ENCODE measurements at regions not wholly inside any gene's neighbourhood (a gene's known extent, or its start where the extent isn't known, plus 50 kb on each side); places are given as distances from the start of the nearest gene placed in this dataset.

DNA sequence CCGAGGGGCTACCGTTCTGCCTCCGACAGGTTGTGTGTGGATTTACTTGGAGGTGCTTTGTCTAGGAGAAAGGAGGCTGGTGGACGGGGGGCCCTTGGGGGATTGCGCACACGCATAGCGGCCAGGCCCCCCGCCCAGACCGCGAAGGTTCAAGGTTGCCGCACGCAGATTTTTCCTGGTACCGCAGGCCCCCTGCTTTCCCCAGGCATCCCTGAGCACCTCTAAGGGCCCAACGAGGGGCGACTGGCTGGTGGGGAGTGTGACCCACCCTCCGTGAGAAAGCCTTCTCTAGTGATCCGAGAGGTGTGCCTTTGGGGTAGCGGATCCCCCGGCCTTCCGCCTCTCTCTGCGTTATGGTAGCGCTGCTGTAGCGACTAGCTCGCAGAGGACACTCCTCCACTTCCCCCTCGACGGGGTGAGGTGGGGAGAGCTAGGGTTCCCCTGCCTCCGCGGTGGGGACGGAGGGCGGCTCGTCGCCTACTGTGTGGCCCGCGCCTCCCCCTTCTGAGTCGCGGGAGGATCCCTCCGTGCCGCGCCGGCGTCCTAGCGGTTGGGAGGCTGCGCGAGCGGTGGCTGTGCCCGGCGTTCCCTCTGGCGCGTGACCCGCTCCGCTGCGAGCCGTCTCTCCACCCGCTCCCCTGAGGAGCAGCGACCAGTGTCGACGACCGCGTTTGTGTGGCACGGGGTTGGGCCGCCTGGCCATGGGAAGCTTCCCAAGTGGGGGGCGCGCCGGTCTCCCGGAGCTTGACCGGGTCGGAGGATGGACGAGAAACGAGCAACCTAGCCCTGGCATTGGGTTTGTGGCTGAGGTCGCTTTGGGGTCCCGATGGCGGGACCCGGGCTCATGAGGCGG is 3900.0 kb upstream of the OR11H1 start:
- POLR2A ChIA-PET, result no interaction called here
- FAIRE-seq (no peak), DNase-seq (ENCODE audit: low read depth in 1 of 2, low spot score in 1 of 2) (no peak), ATAC-seq (no peak)
- CTCF ChIA-PET, result no interaction called here
- Histone ChIP-seq H3K27ac (no peak overlapping the region), H3K4me2 (no peak overlapping the region), H3K4me3 (no peak overlapping the region), H3K9me3 (peaks cover 14% of the 10 kb centered on the region; the same call in 1 of the 3 replicates), H3K4me1 (no peaks in the 10 kb centered on the region)
- no peak for TF ChIP-seq HOXA7 (CRISPR knock-in tag; IDR thresholded peaks at IDR 0.05)
- TF ChIP-seq FOSL2 (IDR thresholded peaks at IDR 0.05), result no peak
- no peak for TF ChIP-seq FOSL2 (CRISPR knock-in tag; IDR thresholded peaks at IDR 0.05)
- no peak for TF ChIP-seq ZSCAN20 (CRISPR knock-in tag; IDR thresholded peaks at IDR 0.05)
- no peak for TF ChIP-seq FOSB (CRISPR knock-in tag; IDR thresholded peaks at IDR 0.05)
- WGBS (ENCODE audit: missing lambda C conversion rate), result 80% methylated on average over 74 of the region's 74 CpGs

DNA sequence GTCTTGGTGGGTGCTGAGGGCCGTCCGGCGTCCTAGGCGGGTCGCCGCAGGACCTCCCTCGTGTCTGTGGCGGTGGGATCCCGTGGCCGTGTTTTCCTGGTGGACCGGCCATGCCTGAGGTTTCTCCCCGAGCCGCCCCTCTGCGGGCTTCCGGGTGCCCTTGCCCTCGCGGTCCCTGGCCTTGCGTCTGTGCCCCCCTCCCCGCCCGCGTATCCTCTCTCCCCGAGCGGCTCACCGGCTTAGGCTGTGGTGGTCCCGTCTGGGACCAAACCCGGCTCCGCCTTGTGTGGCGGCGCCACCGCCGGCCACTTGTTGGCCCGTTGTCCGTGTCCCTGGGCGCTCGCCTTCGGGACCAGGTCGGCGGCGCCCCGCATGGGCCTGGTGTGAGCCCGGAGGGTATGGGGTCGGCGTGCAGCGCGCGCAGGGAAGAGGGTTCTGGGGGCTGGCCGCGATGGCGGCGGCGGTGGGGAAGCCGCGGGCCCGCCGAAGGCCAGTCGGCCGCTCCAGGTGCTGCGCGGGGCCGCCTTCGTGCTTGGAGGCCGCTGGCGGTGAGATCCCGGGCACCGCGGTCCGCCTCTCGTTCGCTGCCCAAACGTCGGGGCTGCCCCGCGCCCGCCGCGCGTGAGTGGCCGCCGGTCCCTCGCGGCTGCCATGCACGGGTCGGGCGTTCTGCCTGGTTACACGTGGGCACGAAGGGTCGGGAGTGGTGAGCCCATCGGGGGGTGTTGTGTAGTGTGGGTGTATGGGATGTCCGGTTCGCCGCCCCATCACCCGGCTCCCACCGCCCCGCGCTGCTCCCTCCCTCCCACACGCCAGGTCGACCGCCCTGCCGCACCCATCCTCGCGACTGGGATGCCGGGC is 3899.1 kb upstream of the OR11H1 start:
- Histone ChIP-seq H3K9me3 (peaks cover 14% of the 10 kb centered on the region; the same call in 1 of the 3 replicates), H3K4me2 (no peak overlapping the region), H3K27ac (no peak overlapping the region), H3K4me3 (no peak overlapping the region), H3K4me1 (no peaks in the 10 kb centered on the region)
- no peak for TF ChIP-seq CHD2 (IDR thresholded peaks at IDR 0.05; ENCODE audit: low read length, partially characterized antibody)
- TF ChIP-seq HOXB13 (CRISPR knock-in tag; IDR thresholded peaks at IDR 0.05; ENCODE audit: low read depth), result no peak
- no peak for TF ChIP-seq ZSCAN20 (CRISPR knock-in tag; IDR thresholded peaks at IDR 0.05)
- no peak for TF ChIP-seq NPAS2 (CRISPR knock-in tag; IDR thresholded peaks at IDR 0.05; ENCODE audit: borderline replicate concordance)
- TF ChIP-seq, protein P1, sequence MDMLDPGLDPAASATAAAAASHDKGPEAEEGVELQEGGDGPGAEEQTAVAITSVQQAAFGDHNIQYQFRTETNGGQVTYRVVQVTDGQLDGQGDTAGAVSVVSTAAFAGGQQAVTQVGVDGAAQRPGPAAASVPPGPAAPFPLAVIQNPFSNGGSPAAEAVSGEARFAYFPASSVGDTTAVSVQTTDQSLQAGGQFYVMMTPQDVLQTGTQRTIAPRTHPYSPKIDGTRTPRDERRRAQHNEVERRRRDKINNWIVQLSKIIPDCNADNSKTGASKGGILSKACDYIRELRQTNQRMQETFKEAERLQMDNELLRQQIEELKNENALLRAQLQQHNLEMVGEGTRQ (IDR thresholded peaks at IDR 0.05), result no peak
- TF ChIP-seq ZNF302 (CRISPR knock-in tag; IDR thresholded peaks at IDR 0.05), result no peak
- TF ChIP-seq, protein P2, sequence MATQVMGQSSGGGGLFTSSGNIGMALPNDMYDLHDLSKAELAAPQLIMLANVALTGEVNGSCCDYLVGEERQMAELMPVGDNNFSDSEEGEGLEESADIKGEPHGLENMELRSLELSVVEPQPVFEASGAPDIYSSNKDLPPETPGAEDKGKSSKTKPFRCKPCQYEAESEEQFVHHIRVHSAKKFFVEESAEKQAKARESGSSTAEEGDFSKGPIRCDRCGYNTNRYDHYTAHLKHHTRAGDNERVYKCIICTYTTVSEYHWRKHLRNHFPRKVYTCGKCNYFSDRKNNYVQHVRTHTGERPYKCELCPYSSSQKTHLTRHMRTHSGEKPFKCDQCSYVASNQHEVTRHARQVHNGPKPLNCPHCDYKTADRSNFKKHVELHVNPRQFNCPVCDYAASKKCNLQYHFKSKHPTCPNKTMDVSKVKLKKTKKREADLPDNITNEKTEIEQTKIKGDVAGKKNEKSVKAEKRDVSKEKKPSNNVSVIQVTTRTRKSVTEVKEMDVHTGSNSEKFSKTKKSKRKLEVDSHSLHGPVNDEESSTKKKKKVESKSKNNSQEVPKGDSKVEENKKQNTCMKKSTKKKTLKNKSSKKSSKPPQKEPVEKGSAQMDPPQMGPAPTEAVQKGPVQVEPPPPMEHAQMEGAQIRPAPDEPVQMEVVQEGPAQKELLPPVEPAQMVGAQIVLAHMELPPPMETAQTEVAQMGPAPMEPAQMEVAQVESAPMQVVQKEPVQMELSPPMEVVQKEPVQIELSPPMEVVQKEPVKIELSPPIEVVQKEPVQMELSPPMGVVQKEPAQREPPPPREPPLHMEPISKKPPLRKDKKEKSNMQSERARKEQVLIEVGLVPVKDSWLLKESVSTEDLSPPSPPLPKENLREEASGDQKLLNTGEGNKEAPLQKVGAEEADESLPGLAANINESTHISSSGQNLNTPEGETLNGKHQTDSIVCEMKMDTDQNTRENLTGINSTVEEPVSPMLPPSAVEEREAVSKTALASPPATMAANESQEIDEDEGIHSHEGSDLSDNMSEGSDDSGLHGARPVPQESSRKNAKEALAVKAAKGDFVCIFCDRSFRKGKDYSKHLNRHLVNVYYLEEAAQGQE (IDR thresholded peaks at IDR 0.05), result no peak
- no peak for TF ChIP-seq ZC3H11A (IDR thresholded peaks at IDR 0.05)
- no peak for TF ChIP-seq TP53 (CRISPR knock-in tag; IDR thresholded peaks at IDR 0.05)
- TF ChIP-seq BHLHE40 (IDR thresholded peaks at IDR 0.05; ENCODE audit: low read depth, low read length), result no peak
- TF ChIP-seq, protein P3, sequence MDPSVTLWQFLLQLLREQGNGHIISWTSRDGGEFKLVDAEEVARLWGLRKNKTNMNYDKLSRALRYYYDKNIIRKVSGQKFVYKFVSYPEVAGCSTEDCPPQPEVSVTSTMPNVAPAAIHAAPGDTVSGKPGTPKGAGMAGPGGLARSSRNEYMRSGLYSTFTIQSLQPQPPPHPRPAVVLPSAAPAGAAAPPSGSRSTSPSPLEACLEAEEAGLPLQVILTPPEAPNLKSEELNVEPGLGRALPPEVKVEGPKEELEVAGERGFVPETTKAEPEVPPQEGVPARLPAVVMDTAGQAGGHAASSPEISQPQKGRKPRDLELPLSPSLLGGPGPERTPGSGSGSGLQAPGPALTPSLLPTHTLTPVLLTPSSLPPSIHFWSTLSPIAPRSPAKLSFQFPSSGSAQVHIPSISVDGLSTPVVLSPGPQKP (IDR thresholded peaks at IDR 0.05; ENCODE audit: low read depth, low read length), result no peak
- no peak for TF ChIP-seq KDM5A (IDR thresholded peaks at IDR 0.05)
- no peak for TF ChIP-seq JUNB (IDR thresholded peaks at IDR 0.05)
- no peak for TF ChIP-seq RCOR1 (IDR thresholded peaks at IDR 0.05; ENCODE audit: low read depth, low read length)
- no peak for TF ChIP-seq RARB (CRISPR knock-in tag; IDR thresholded peaks at IDR 0.05)
- FAIRE-seq (no peak), DNase-seq (ENCODE audit: low read depth in 1 of 2, low spot score in 1 of 2) (no peak), ATAC-seq (no peak)
- 84% methylated on average over 93 of the region's 102 CpGs for WGBS (ENCODE audit: missing lambda C conversion rate)
- ChIA-PET POLR2A (no interaction called here), CTCF (no interaction called here)
